Natural killer cell (primary cell): ENCODE measurements at regions not wholly inside any gene's neighbourhood (a gene's known extent, or its start where the extent isn't known, plus 50 kb on each side); places are given as distances from the start of the nearest gene placed in this dataset.

ENCODE experiments used
- ATAC-seq, 3 donors: fragments of 150-1000 bp in 2 of 3; fragments of 200-7000 bp in 1 of 3; cut with Tn5 transposase; 1 replicate in 1 of 3; 2 replicates in 2 of 3; pipeline ENCODE4 v1.10.0; 2021; ENCODE audit warnings: mild to moderate bottlenecking in 2 of 3, moderate library complexity in 2 of 3
- DNase-seq, 2 donors: peaks; one replicate each; pipeline versions ENCODE4 v3.0.0 to v3.0.0-alpha.2; 2013 to 2021; ENCODE audit warnings: mixed read lengths in 1 of 2
- H3K27ac ChIP-seq: one replicate; pipeline ENCODE4 v1.5.1; 2013; ENCODE audit warnings: mild to moderate bottlenecking, low read length
- H3K27me3 ChIP-seq: one replicate; pipeline ENCODE4 v1.6.1; 2013; ENCODE audit warnings: low read length; ENCODE audit not compliant: control insufficient read depth, insufficient read depth
- H3K36me3 ChIP-seq: one replicate; pipeline ENCODE4 v1.6.1; 2013; ENCODE audit warnings: low read length; ENCODE audit not compliant: control insufficient read depth, insufficient read depth
- H3K4me1 ChIP-seq: one replicate; pipeline ENCODE4 v1.6.1; 2013; ENCODE audit warnings: low read length; ENCODE audit not compliant: control insufficient read depth, insufficient read depth
- H3K4me3 ChIP-seq: one replicate; pipeline ENCODE4 v1.5.1; 2013; ENCODE audit warnings: low read length
- H3K9me3 ChIP-seq: one replicate; pipeline ENCODE4 v1.6.1; 2013; ENCODE audit warnings: low read length; ENCODE audit not compliant: control insufficient read depth, insufficient read depth
- H3K27ac Mint-ChIP-seq, 2 donors: one replicate each; pipeline ENCODE4 v1.8.0; 2022; ENCODE audit warnings: mild to moderate bottlenecking in 2 of 2, mixed read lengths in 2 of 2, moderate library complexity in 1 of 2
- H3K27me3 Mint-ChIP-seq, 2 donors: one replicate each; pipeline ENCODE4 v1.8.0; 2022; ENCODE audit warnings: low read depth in 2 of 2, mixed read lengths in 2 of 2
- H3K36me3 Mint-ChIP-seq: one replicate; pipeline ENCODE4 v1.8.0; 2022; ENCODE audit warnings: mixed read lengths
- H3K4me1 Mint-ChIP-seq, 2 donors: one replicate each; pipeline ENCODE4 v1.8.0; 2022; ENCODE audit warnings: mixed read lengths in 2 of 2
- H3K4me3 Mint-ChIP-seq: one replicate; pipeline ENCODE4 v1.8.0; 2022; ENCODE audit warnings: mild to moderate bottlenecking, moderate library complexity, mixed read lengths
- H3K9me3 Mint-ChIP-seq, 2 donors: one replicate each; pipeline ENCODE4 v1.8.0; 2022; ENCODE audit warnings: mixed read lengths in 2 of 2
- CTCF ChIP-seq: fragments of 200-600 bp; IDR thresholded peaks from one replicate; pipeline ENCODE4 v1.8.0; 2022; ENCODE audit warnings: antibody characterized with exemption
- WGBS: methylation state at CpG from one replicate; pipeline ENCODE4 v1.1.7; 2013; ENCODE audit warnings: missing lambda C conversion rate; ENCODE audit not compliant: insufficient coverage; 5-methylcytosine and 5-hydroxymethylcytosine counted together
- intact Hi-C: fragments of 100-400 bp; cut with micrococcal nuclease; formaldehyde crosslinking; loops from one replicate; pipeline ENCODE4 v1.14.2; 2022

DNA sequence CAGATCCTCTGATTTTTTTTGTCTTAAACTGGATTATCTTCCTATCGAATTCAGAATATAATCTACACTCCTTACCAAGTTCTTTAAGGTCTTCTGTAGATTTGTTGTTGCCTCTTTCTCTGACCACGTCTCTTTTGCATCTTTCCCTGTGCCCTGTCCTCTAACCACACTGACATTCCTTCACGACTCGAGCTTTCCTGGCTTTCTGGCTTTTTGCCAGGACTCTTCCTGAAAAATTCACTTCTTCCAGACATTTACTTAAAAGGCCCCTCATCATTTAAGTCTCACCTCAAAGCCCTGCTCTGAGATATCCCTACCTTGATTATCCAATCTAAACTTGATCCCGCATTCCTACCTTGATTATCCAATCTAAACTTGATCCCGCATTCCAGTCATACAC is 422.3 kb upstream of the DCN start:
- 82% methylated on average over 6 of the region's 6 CpGs for WGBS
- Mint-ChIP-seq H3K27ac (no peak overlapping the region), H3K4me3 (no peak overlapping the region), H3K36me3 (no peaks in the 10 kb centered on the region), H3K4me1 (no peaks in the 10 kb centered on the region), H3K27me3 (peaks cover 13 to 34% of the 10 kb centered on the region in 2 donors), H3K9me3 (peaks cover 0 to 3% of the 10 kb centered on the region in 2 donors)
- H3K4me1 ChIP-seq: no peaks in the 10 kb centered on the region
- no peaks in the 10 kb centered on the region for H3K27me3 ChIP-seq
- intact Hi-C loops: no loop called here
- DNase-seq (no peak), ATAC-seq (no peak)
- no peaks in the 10 kb centered on the region for H3K36me3 ChIP-seq
- H3K9me3 ChIP-seq: no peaks in the 10 kb centered on the region
- H3K4me3 ChIP-seq: no peak overlapping the region
- no peak overlapping the region for H3K27ac ChIP-seq
- TF ChIP-seq CTCF: no peak

GRCh38 chr12:91603060-91603459 is 420.4 kb upstream of the DCN start:
- H3K27me3 Mint-ChIP-seq: peaks cover 13 to 34% of the 10 kb centered on the region in 2 donors
- ATAC-seq (no peak), DNase-seq (no peak)
- H3K27ac Mint-ChIP-seq: no peak overlapping the region
- intact Hi-C loops: no loop called here
- no peak for TF ChIP-seq CTCF
- no peaks in the 10 kb centered on the region for H3K4me1 Mint-ChIP-seq
- no peak overlapping the region for H3K4me3 ChIP-seq
- H3K4me1 ChIP-seq: no peaks in the 10 kb centered on the region
- 83% methylated on average over 1 of the region's 2 CpGs for WGBS
- no peaks in the 10 kb centered on the region for H3K36me3 ChIP-seq
- no peaks in the 10 kb centered on the region for H3K27me3 ChIP-seq
- no peak overlapping the region for H3K4me3 Mint-ChIP-seq
- no peaks in the 10 kb centered on the region for H3K36me3 Mint-ChIP-seq
- no peak overlapping the region for H3K27ac ChIP-seq
- peaks cover 0 to 4% of the 10 kb centered on the region in 2 donors for H3K9me3 Mint-ChIP-seq
- no peaks in the 10 kb centered on the region for H3K9me3 ChIP-seq

- Mint-ChIP-seq H3K9me3 (peaks cover 0 to 6% of the 10 kb centered on the region in 2 donors), H3K36me3 (no peaks in the 10 kb centered on the region), H3K27me3 (peaks cover 9 to 29% of the 10 kb centered on the region in 2 donors), H3K27ac (no peak overlapping the region), H3K4me1 (no peaks in the 10 kb centered on the region), H3K4me3 (no peak overlapping the region)
- Histone ChIP-seq H3K36me3 (no peaks in the 10 kb centered on the region), H3K27ac (no peak overlapping the region), H3K27me3 (no peaks in the 10 kb centered on the region), H3K9me3 (no peaks in the 10 kb centered on the region), H3K4me1 (no peaks in the 10 kb centered on the region), H3K4me3 (no peak overlapping the region)
- DNase-seq (no peak), ATAC-seq (no peak)
- TF ChIP-seq CTCF: no peak
- intact Hi-C loops: no loop called here
- WGBS: 100% methylated on average over 1 of the region's 4 CpGs
These were observed 418.4 kb upstream of the DCN start for GRCh38 chr12:91601054-91601453.

GRCh38 chr12:91594715-91595114 is 412.1 kb upstream of the DCN start:
- Mint-ChIP-seq H3K27ac (no peak overlapping the region), H3K4me1 (peaks cover 5 to 6% of the 10 kb centered on the region in 2 donors), H3K36me3 (no peaks in the 10 kb centered on the region), H3K4me3 (no peak overlapping the region), H3K9me3 (peaks cover 0 to 3% of the 10 kb centered on the region in 2 donors), H3K27me3 (peaks cover 0 to 20% of the 10 kb centered on the region in 2 donors)
- Histone ChIP-seq H3K4me1 (no peaks in the 10 kb centered on the region), H3K36me3 (no peaks in the 10 kb centered on the region), H3K4me3 (no peak overlapping the region), H3K27me3 (no peaks in the 10 kb centered on the region), H3K27ac (no peak overlapping the region), H3K9me3 (no peaks in the 10 kb centered on the region)
- ATAC-seq: peak in 1 of 3 donors; percentile 29
- no peak for TF ChIP-seq CTCF
- DNase-seq: no peak
- intact Hi-C loops: no loop called here
- no CpG with 5 or more reads among the region's 1 CpG for WGBS
